Endothelial cell of umbilical vein (primary cell): ENCODE measurements at regions not wholly inside any gene's neighbourhood (a gene's known extent, or its start where the extent isn't known, plus 50 kb on each side); places are given as distances from the start of the nearest gene placed in this dataset.

Experiments used
- BruUV-seq: library from RNA; stranded (reverse); fragments of 400-500 nt; replicated peaks from 2 replicates; lab custom pipeline; 2021; lab: Mats Ljungman, UMichigan
- CTCF ChIA-PET: fragments of 300-600, 350-600 bp; sonication (Branson Sonifier 250); formaldehyde crosslinking; loops from one replicate; lab custom pipeline; 2021; ENCODE audit warnings: antibody characterized with exemption, inconsistent platforms; lab: Charles Lee
- POLR2A ChIA-PET: fragments of 300-600, 350-600 bp; sonication (Branson Sonifier 250); formaldehyde crosslinking; loops from one replicate; lab custom pipeline; 2021; ENCODE audit warnings: antibody characterized with exemption, inconsistent platforms; lab: Charles Lee
- DNase-seq: peaks from one replicate; pipeline ENCODE4 v3.0.0-alpha.2; 2011; ENCODE audit warnings: low read depth, low spot score
- FAIRE-seq: peaks from 2 replicates; lab custom pipeline; 2011; peaks lifted over from hg19 to GRCh38; lab: Jason Lieb, UNC
- H2AFZ ChIP-seq: 2 replicates; pipeline ENCODE4 v1.6.0; 2012; ENCODE audit warnings: low read depth, low read length, control low read depth, inconsistent platforms
- H3K27ac ChIP-seq: 2 replicates; pipeline ENCODE4 v1.5.1; 2011; ENCODE audit warnings: low read depth, mild to moderate bottlenecking, control low read depth, low read length, moderate library complexity; ENCODE audit not compliant: insufficient read depth
- H3K27me3 ChIP-seq, 2 experiments: 2 replicates each; pipeline versions ENCODE4 v1.6.0 to v1.6.1; 2011; ENCODE audit warnings: low read length in 2 of 2, mixed read lengths in 1 of 2; ENCODE audit not compliant: control insufficient read depth in 2 of 2, insufficient read depth in 2 of 2
- H3K36me3 ChIP-seq, 2 experiments: 2 replicates in 1 of 2; 3 replicates in 1 of 2; pipeline ENCODE4 v1.5.1; 2011; ENCODE audit warnings: low read length in 2 of 2, mild to moderate bottlenecking in 1 of 2, moderate library complexity in 1 of 2; ENCODE audit not compliant: control insufficient read depth in 2 of 2, insufficient read depth in 2 of 2; ENCODE audit errors: extremely low read depth in 1 of 2
- H3K4me1 ChIP-seq: 3 replicates; pipeline ENCODE4 v1.5.1; 2011; ENCODE audit warnings: mild to moderate bottlenecking, low read length; ENCODE audit not compliant: control insufficient read depth, insufficient read depth; ENCODE audit errors: extremely low read depth
- H3K4me2 ChIP-seq: 2 replicates; pipeline ENCODE4 v1.6.1; 2011; ENCODE audit warnings: low read length, control low read depth, mixed read lengths; ENCODE audit not compliant: insufficient read depth
- H3K4me3 ChIP-seq, 3 experiments: fragments of 200-600 bp in 1 of 3; sonication (generic), shearing (Covaris generic) in 1 of 3; replicated peaks in 1 of 3; 2 replicates each; pipeline ENCODE4 v1.5.1; 2011 to 2016; ENCODE audit warnings: control low read depth in 3 of 3, low read length in 3 of 3, mild to moderate bottlenecking in 2 of 3, inconsistent platforms in 1 of 3, low read depth in 1 of 3, moderate library complexity in 1 of 3; ENCODE audit not compliant: insufficient read depth in 1 of 3
- H3K79me2 ChIP-seq: 2 replicates; pipeline ENCODE4 v1.6.0; 2012; ENCODE audit warnings: low read length, inconsistent platforms; ENCODE audit not compliant: control insufficient read depth, insufficient read depth
- H3K9ac ChIP-seq: replicated peaks from 2 replicates; pipeline ENCODE3; 2011; ENCODE audit warnings: low read length, control low read depth; ENCODE audit not compliant: insufficient read depth; ENCODE audit errors: extremely low read depth
- H3K9me1 ChIP-seq: replicated peaks from 3 replicates; pipeline ENCODE4 v1.6.0; 2011; ENCODE audit warnings: mild to moderate bottlenecking, low read length; ENCODE audit not compliant: control insufficient read depth, insufficient read depth; ENCODE audit errors: extremely low read depth
- H3K9me3 ChIP-seq: replicated peaks from 2 replicates; pipeline ENCODE4 v1.5.1; 2012; ENCODE audit warnings: low read length, inconsistent platforms; ENCODE audit not compliant: control insufficient read depth, insufficient read depth
- H4K20me1 ChIP-seq: replicated peaks from 2 replicates; pipeline ENCODE3; 2011; ENCODE audit warnings: mild to moderate bottlenecking, low read length; ENCODE audit not compliant: control insufficient read depth, insufficient read depth; ENCODE audit errors: extremely low read depth
- EZH2 ChIP-seq: IDR thresholded peaks from 2 replicates; pipeline ENCODE4 v1.6.1; 2012; ENCODE audit warnings: borderline replicate concordance, low read depth, mild to moderate bottlenecking, moderate library complexity, low read length, inconsistent platforms; ENCODE audit not compliant: severe bottlenecking
- FOS ChIP-seq: IDR thresholded peaks from 2 replicates; pipeline ENCODE4 v1.6.1; 2011; ENCODE audit warnings: mild to moderate bottlenecking, low read length, moderate library complexity, borderline replicate concordance; ENCODE audit not compliant: insufficient read depth
- GATA2 ChIP-seq: IDR thresholded peaks from 2 replicates; pipeline ENCODE4 v1.7.0; 2011; ENCODE audit warnings: low read depth, mild to moderate bottlenecking, moderate library complexity, mixed read lengths, low read length; ENCODE audit not compliant: insufficient read length, insufficient read depth
- JUN ChIP-seq: IDR thresholded peaks from 2 replicates; pipeline ENCODE4 v1.6.1; 2011; ENCODE audit warnings: borderline replicate concordance, low read depth; ENCODE audit not compliant: insufficient read length, insufficient read depth
- MAX ChIP-seq: IDR thresholded peaks from 2 replicates; pipeline ENCODE4 v1.6.1; 2011; ENCODE audit not compliant: insufficient read depth, insufficient read length
- MYC ChIP-seq: IDR thresholded peaks from one replicate; pipeline ENCODE4 v1.6.1; 2011; ENCODE audit warnings: mild to moderate bottlenecking, low read depth, low read length
- POLR2A ChIP-seq: IDR thresholded peaks from 2 replicates; pipeline ENCODE4 v1.6.1; 2012; ENCODE audit warnings: low read depth, mild to moderate bottlenecking, control low read depth, low read length
- POLR2AphosphoS5 ChIP-seq: IDR thresholded peaks from 2 replicates; pipeline ENCODE4 v1.6.1; 2012; ENCODE audit warnings: low read depth, mild to moderate bottlenecking, control low read depth, low read length, moderate library complexity; ENCODE audit not compliant: insufficient read depth
- dilution Hi-C: fragments of 300-500 bp; cut with MboI; formaldehyde crosslinking; loops from one replicate; pipeline ENCODE4 v1.15.0; 2019; ENCODE audit warnings: low sequenced_read_pairs; ENCODE audit not compliant: extremely low pct_ligation_motif_present
- intact Hi-C: fragments of 100-400 bp; cut with micrococcal nuclease; formaldehyde crosslinking; loops from one replicate; pipeline ENCODE4 v1.10.0; 2022
- TF ChIP-seq, protein P1 (sequence below), 2 donors: IDR thresholded peaks; 1 replicate in 1 of 2; 2 replicates in 1 of 2; pipeline ENCODE4 v1.5.1; 2011; ENCODE audit warnings: low read length in 2 of 2, mild to moderate bottlenecking in 2 of 2, moderate library complexity in 2 of 2, control low read depth in 1 of 2, inconsistent platforms in 1 of 2, low read depth in 1 of 2; ENCODE audit not compliant: insufficient read depth in 1 of 2; ENCODE audit errors: extremely low read depth in 1 of 2

GRCh38 chrX:78456909-78457308 lies 129.5 kb upstream of the CYSLTR1 start:
- no peaks in the 10 kb centered on the region for H3K79me2 ChIP-seq
- POLR2A ChIA-PET = no interaction called here
- intact Hi-C loops = no loop called here

More at GRCh38 chrX:78456909-78457308, 129.5 kb upstream of the CYSLTR1 start:
- no peaks in the 10 kb centered on the region for H3K9me3 ChIP-seq
- H3K4me1 ChIP-seq = no peaks in the 10 kb centered on the region
- no peak overlapping the region for H2AFZ ChIP-seq
- H3K27me3 ChIP-seq = no peaks in the 10 kb centered on the region
- H3K9ac ChIP-seq = no peak overlapping the region
- FAIRE-seq (no peak), DNase-seq (no peak)
- BruUV-seq = no TSS peak
- TF ChIP-seq POLR2A = no peak
- TF ChIP-seq MAX = no peak
- no peak for TF ChIP-seq POLR2AphosphoS5
- TF ChIP-seq GATA2 = no peak
- TF ChIP-seq, protein P1, sequence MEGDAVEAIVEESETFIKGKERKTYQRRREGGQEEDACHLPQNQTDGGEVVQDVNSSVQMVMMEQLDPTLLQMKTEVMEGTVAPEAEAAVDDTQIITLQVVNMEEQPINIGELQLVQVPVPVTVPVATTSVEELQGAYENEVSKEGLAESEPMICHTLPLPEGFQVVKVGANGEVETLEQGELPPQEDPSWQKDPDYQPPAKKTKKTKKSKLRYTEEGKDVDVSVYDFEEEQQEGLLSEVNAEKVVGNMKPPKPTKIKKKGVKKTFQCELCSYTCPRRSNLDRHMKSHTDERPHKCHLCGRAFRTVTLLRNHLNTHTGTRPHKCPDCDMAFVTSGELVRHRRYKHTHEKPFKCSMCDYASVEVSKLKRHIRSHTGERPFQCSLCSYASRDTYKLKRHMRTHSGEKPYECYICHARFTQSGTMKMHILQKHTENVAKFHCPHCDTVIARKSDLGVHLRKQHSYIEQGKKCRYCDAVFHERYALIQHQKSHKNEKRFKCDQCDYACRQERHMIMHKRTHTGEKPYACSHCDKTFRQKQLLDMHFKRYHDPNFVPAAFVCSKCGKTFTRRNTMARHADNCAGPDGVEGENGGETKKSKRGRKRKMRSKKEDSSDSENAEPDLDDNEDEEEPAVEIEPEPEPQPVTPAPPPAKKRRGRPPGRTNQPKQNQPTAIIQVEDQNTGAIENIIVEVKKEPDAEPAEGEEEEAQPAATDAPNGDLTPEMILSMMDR (IDR thresholded peaks at IDR 0.05; ENCODE audit: extremely low read depth in 1 of 2, insufficient read depth in 1 of 2, low read depth in 1 of 2, low read length in 2 of 2) = no peak
- TF ChIP-seq JUN = no peak
- TF ChIP-seq EZH2 = no peak
- TF ChIP-seq MYC = no peak
- no peak for TF ChIP-seq FOS
- dilution Hi-C loops = no loop called here
- no peak overlapping the region for H3K27ac ChIP-seq
- CTCF ChIA-PET = no interaction called here
- H3K4me3 ChIP-seq = no peak overlapping the region
- H3K36me3 ChIP-seq = no peaks in the 10 kb centered on the region
- no peak overlapping the region for H3K4me2 ChIP-seq
- no peaks in the 10 kb centered on the region for H4K20me1 ChIP-seq
- no peaks in the 10 kb centered on the region for H3K9me1 ChIP-seq
